HG03575 (cell line): ENCODE measurements at regions not wholly inside any gene's neighbourhood (a gene's known extent, or its start where the extent isn't known, plus 50 kb on each side); places are given as distances from the start of the nearest gene placed in this dataset.

Source experiments
- ATAC-seq: cut with Tn5 transposase; IDR thresholded peaks from one replicate; pipeline ENCODE4 v1.9.1; 2021; ENCODE audit not compliant: unreplicated experiment, insufficient number of reproducible peaks, low FRiP score; ENCODE audit errors: extremely low read depth

- no peak for ATAC-seq
Measured at GRCh38 chr6:170182093-170182780, 108.6 kb downstream of the DLL1 start.

GRCh38 chr6:170181338-170181690 lies 109.6 kb downstream of the DLL1 start:
- ATAC-seq, result no peak

GRCh38 chr6:170180671-170181337 lies 110.1 kb downstream of the DLL1 start:
- no peak for ATAC-seq

- no peak for ATAC-seq
Measured at GRCh38 chr6:170179616-170180324, 111.1 kb downstream of the DLL1 start.

GRCh38 chr6:170178561-170179477 lies 112.1 kb downstream of the DLL1 start:
- ATAC-seq, result no peak

- no peak for ATAC-seq
Measured at GRCh38 chr6:170177772-170178560, 112.9 kb downstream of the DLL1 start.

GRCh38 chr6:170176898-170177771 lies 113.7 kb downstream of the DLL1 start:
- ATAC-seq, result no peak

- ATAC-seq, result no peak
Measured at GRCh38 chr6:170176136-170176897, 114.6 kb downstream of the DLL1 start.

- no peak for ATAC-seq
Measured at GRCh38 chr6:170175644-170176135, 115.2 kb downstream of the DLL1 start.

GRCh38 chr6:170174771-170175643 lies 115.9 kb downstream of the DLL1 start:
- no peak for ATAC-seq

- no peak for ATAC-seq
Measured at GRCh38 chr6:170174124-170174770, 116.6 kb downstream of the DLL1 start.

- ATAC-seq, result no peak
Measured at GRCh38 chr6:170173335-170173881, 117.5 kb downstream of the DLL1 start.

GRCh38 chr6:170172825-170173256 lies 118.0 kb downstream of the DLL1 start:
- no peak for ATAC-seq

GRCh38 chr6:170172392-170172791 lies 118.5 kb downstream of the DLL1 start:
- no peak for ATAC-seq

- ATAC-seq, result no peak
Measured at GRCh38 chr6:170167657-170168159, 123.2 kb downstream of the DLL1 start.
